ENCODE measurements at regions not wholly inside any gene's neighbourhood (a gene's known extent, or its start where the extent isn't known, plus 50 kb on each side); places are given as distances from the start of the nearest gene placed in this dataset.
"Not testable (repeated sequence)": the region's sequence is repeated elsewhere in the genome, so short reads cannot be mapped to it uniquely, and the experiment has no call there.

DNA sequence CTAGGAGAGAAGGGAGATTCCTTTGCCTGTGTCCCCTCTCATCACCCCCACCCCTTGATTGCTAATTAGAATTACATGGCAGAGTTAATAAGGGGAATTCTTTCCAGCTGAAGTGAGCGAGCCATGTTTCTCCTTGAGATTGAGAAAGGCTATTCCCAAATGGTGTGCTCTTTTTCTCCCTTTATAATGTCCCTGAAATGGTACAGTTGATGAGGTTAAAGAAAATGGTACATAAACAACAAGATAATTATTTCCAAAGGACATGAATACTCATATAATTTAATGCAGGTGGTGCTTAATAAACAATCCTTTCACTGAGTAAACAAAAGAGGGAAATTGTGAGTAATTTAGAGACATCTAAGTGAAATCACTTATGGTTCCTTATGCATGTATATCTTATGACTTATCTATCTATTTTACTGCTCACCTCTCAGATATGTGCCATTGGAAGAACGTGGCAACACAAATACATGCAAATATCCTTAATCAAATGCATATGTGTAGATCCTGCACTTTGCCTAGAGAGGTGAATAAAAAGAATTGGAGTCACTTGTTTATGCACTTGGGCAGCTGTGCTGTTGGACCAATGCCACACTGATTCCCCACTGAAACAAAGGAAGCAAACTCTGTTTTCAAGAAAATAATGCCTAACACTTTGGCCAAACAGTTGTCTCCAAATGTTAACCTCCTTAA lies 106.6 kb upstream of the WDR44 start:
- intact Hi-C loops (cut with DNase I) = no loop called here
- Histone ChIP-seq H3K9me3 (replicated peaks in 1 of 3) (no peaks in the 10 kb centered on the region), H3K27me3 (peaks cover 17% of the 10 kb centered on the region), H3K36me3 (replicated peaks in 1 of 2) (no peaks in the 10 kb centered on the region), H3K4me1 (replicated peaks in 1 of 2) (no peaks in the 10 kb centered on the region), H3K27ac (no peak overlapping the region), H3K4me3 (no peak overlapping the region)
- no peak for DNase-seq
- TF ChIP-seq POLR2A (IDR thresholded peaks at IDR 0.05) (no peak), CTCF (IDR thresholded peaks at IDR 0.05) (no peak)
- 40 to 68% (median 54%) methylated on average over 2 of the region's 2 CpGs for WGBS, 4 donors

GRCh38 chrX:118239913-118240698 lies 105.8 kb upstream of the WDR44 start:
- 57 to 62% (median 59%) methylated on average over 5 to 6 of the region's 6 CpGs for WGBS, 4 donors
- no peak overlapping the region for H3K27ac ChIP-seq
- no peak for TF ChIP-seq POLR2A (IDR thresholded peaks at IDR 0.05)
- no peak for TF ChIP-seq CTCF (IDR thresholded peaks at IDR 0.05)

DNA sequence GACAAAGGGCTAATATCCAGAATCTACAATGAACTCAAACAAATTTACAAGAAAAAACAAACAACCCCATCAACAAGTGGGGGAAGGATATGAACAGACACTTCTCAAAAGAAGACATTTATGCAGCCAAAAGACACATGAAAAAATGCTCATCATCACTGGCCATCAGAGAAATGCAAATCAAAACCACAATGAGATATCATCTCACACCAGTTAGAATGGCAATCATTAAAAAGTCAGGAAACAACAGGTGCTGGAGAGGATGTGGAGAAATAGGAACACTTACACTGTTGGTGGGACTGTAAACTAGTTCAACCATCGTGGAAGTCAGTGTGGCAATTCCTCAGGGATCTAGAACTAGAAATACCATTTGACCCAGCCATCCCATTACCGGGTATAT lies 98.9 kb upstream of the WDR44 start:
- H3K36me3 ChIP-seq (replicated peaks in 1 of 2); intact Hi-C loops (cut with DNase I); H3K4me1 ChIP-seq (replicated peaks in 1 of 2); H3K9me3 ChIP-seq (replicated peaks in 1 of 3); H3K4me3 ChIP-seq; DNase-seq; H3K27me3 ChIP-seq; H3K27ac ChIP-seq: not testable (repeated sequence)
- 43 to 100% methylated on average over 1 of the region's 2 CpGs; no CpG with 5 or more reads in 2 of the 4 donors for WGBS, 4 donors

More at GRCh38 chrX:118239913-118240698, 105.8 kb upstream of the WDR44 start:
- Histone ChIP-seq H3K4me3 (no peak overlapping the region), H3K4me1 (replicated peaks in 1 of 2) (no peaks in the 10 kb centered on the region), H3K36me3 (replicated peaks in 1 of 2) (no peaks in the 10 kb centered on the region), H3K27me3 (peaks cover 13% of the 10 kb centered on the region), H3K9me3 (replicated peaks in 1 of 3) (no peaks in the 10 kb centered on the region)
- intact Hi-C loops (cut with DNase I) = no loop called here
- DNase-seq = no peak

- intact Hi-C loops (cut with DNase I) = no loop called here
- TF ChIP-seq CTCF (IDR thresholded peaks at IDR 0.05) (no peak), POLR2A (IDR thresholded peaks at IDR 0.05) (no peak)
- Histone ChIP-seq H3K4me1 (replicated peaks in 1 of 2) (no peaks in the 10 kb centered on the region), H3K4me3 (no peak overlapping the region), H3K36me3 (replicated peaks in 1 of 2) (no peaks in the 10 kb centered on the region), H3K27ac (no peak overlapping the region), H3K27me3 (peaks cover 3% of the 10 kb centered on the region), H3K9me3 (replicated peaks in 1 of 3) (no peaks in the 10 kb centered on the region)
- no peak for DNase-seq
Measured at GRCh38 chrX:118249146-118249545, 96.8 kb upstream of the WDR44 start.

Measured in adrenal gland (tissue), 9 donors.